ENCODE measurements at regions not wholly inside any gene's neighbourhood (a gene's known extent, or its start where the extent isn't known, plus 50 kb on each side); places are given as distances from the start of the nearest gene placed in this dataset.

DNA sequence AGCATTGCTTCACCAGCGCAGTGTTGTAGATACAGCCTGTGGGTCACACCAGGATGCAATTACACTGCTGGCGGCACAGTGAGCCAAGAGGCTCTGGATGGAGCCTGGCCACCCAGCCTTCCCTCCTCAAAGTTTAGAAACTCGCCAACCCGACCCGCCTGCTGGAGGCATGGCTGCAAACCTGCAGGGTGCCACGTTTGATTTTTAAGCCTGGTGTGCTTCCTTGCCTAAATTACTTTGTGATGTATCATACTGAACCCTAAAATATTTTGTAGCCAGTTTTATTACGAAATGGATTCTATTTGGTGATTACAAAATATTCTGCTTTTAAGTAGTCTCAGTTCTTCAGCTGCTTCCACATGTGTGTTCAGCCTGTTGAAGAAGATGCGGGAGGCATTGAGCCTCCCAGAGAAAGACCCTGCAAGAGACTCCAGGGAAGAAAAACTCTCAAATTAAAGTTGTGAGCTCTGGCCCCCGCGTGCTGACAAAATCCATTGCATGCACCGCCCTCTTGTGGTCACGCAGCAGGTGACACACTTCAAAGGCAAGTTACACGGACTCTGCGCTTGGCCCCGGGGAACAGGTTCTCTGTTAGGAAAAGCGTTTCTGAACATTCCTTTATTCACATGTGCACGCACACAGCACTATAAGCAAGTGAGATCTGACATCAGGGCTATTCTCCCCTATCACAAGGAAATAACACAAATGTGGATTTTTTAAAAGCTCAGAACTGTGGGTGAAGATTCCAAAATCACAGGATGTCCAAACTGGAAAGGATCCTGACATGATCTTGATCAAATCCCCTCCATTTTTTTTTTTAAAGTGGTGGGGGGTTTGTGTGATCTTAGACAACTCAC, 63.0 kb upstream of the TWIST2 start:
- TF ChIP-seq TOX (CRISPR knock-in tag; IDR thresholded peaks at IDR 0.05; ENCODE audit: borderline replicate concordance) (no peak), ZFP30 (CRISPR knock-in tag; IDR thresholded peaks at IDR 0.05) (no peak), ZNF70 (CRISPR knock-in tag; IDR thresholded peaks at IDR 0.05) (no peak), OSR1 (CRISPR knock-in tag; IDR thresholded peaks at IDR 0.05) (no peak), ARNTL (CRISPR knock-in tag; IDR thresholded peaks at IDR 0.05; ENCODE audit: borderline replicate concordance, low read depth) (no peak), BACH2 (CRISPR knock-in tag; IDR thresholded peaks at IDR 0.05; ENCODE audit: borderline replicate concordance) (no peak), CSDC2 (CRISPR knock-in tag; IDR thresholded peaks at IDR 0.05) (no peak), ZFP3 (CRISPR knock-in tag; IDR thresholded peaks at IDR 0.05) (no peak), ZNF565 (CRISPR knock-in tag; conservative IDR thresholded peaks at IDR 0.05; ENCODE audit: low read depth) (no peak)
- TF ChIP-seq, protein P1, sequence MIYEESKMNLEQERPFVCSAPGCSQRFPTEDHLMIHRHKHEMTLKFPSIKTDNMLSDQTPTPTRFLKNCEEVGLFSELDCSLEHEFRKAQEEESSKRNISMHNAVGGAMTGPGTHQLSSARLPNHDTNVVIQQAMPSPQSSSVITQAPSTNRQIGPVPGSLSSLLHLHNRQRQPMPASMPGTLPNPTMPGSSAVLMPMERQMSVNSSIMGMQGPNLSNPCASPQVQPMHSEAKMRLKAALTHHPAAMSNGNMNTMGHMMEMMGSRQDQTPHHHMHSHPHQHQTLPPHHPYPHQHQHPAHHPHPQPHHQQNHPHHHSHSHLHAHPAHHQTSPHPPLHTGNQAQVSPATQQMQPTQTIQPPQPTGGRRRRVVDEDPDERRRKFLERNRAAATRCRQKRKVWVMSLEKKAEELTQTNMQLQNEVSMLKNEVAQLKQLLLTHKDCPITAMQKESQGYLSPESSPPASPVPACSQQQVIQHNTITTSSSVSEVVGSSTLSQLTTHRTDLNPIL (CRISPR knock-in tag; IDR thresholded peaks at IDR 0.05; ENCODE audit: low read depth) = no peak
- TF ChIP-seq, protein P2, sequence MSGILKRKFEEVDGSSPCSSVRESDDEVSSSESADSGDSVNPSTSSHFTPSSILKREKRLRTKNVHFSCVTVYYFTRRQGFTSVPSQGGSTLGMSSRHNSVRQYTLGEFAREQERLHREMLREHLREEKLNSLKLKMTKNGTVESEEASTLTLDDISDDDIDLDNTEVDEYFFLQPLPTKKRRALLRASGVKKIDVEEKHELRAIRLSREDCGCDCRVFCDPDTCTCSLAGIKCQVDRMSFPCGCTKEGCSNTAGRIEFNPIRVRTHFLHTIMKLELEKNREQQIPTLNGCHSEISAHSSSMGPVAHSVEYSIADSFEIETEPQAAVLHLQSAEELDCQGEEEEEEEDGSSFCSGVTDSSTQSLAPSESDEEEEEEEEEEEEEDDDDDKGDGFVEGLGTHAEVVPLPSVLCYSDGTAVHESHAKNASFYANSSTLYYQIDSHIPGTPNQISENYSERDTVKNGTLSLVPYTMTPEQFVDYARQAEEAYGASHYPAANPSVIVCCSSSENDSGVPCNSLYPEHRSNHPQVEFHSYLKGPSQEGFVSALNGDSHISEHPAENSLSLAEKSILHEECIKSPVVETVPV (CRISPR knock-in tag; IDR thresholded peaks at IDR 0.05) = no peak
- TF ChIP-seq, protein P3, sequence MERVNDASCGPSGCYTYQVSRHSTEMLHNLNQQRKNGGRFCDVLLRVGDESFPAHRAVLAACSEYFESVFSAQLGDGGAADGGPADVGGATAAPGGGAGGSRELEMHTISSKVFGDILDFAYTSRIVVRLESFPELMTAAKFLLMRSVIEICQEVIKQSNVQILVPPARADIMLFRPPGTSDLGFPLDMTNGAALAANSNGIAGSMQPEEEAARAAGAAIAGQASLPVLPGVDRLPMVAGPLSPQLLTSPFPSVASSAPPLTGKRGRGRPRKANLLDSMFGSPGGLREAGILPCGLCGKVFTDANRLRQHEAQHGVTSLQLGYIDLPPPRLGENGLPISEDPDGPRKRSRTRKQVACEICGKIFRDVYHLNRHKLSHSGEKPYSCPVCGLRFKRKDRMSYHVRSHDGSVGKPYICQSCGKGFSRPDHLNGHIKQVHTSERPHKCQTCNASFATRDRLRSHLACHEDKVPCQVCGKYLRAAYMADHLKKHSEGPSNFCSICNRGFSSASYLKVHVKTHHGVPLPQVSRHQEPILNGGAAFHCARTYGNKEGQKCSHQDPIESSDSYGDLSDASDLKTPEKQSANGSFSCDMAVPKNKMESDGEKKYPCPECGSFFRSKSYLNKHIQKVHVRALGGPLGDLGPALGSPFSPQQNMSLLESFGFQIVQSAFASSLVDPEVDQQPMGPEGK (CRISPR knock-in tag; IDR thresholded peaks at IDR 0.05; ENCODE audit: borderline replicate concordance) = no peak
- TF ChIP-seq, protein P4, sequence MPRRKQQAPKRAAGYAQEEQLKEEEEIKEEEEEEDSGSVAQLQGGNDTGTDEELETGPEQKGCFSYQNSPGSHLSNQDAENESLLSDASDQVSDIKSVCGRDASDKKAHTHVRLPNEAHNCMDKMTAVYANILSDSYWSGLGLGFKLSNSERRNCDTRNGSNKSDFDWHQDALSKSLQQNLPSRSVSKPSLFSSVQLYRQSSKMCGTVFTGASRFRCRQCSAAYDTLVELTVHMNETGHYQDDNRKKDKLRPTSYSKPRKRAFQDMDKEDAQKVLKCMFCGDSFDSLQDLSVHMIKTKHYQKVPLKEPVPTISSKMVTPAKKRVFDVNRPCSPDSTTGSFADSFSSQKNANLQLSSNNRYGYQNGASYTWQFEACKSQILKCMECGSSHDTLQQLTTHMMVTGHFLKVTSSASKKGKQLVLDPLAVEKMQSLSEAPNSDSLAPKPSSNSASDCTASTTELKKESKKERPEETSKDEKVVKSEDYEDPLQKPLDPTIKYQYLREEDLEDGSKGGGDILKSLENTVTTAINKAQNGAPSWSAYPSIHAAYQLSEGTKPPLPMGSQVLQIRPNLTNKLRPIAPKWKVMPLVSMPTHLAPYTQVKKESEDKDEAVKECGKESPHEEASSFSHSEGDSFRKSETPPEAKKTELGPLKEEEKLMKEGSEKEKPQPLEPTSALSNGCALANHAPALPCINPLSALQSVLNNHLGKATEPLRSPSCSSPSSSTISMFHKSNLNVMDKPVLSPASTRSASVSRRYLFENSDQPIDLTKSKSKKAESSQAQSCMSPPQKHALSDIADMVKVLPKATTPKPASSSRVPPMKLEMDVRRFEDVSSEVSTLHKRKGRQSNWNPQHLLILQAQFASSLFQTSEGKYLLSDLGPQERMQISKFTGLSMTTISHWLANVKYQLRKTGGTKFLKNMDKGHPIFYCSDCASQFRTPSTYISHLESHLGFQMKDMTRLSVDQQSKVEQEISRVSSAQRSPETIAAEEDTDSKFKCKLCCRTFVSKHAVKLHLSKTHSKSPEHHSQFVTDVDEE (CRISPR knock-in tag; IDR thresholded peaks at IDR 0.05) = no peak
